ENCODE measurements at regions not wholly inside any gene's neighbourhood (a gene's known extent, or its start where the extent isn't known, plus 50 kb on each side); places are given as distances from the start of the nearest gene placed in this dataset.

GRCh38 chr2:216745453-216745852 is 50.1 kb upstream of the IGFBP5 start:
- DNase-seq (no peak), ATAC-seq (no peak)
- H3K9me3 ChIP-seq, result no peaks in the 10 kb centered on the region
- H3K36me3 ChIP-seq (ENCODE audit: low read depth), result no peaks in the 10 kb centered on the region
- TF ChIP-seq CTCF (IDR thresholded peaks at IDR 0.05), result no peak
- no peaks in the 10 kb centered on the region for H3K4me1 ChIP-seq (ENCODE audit: low read depth)
- H3K4me3 ChIP-seq, result no peak overlapping the region
- intact Hi-C loops (cut with DNase I, micrococcal nuclease), result no loop called here

Measured in mucosa of descending colon (tissue), 3 donors.